Coronary artery (tissue), 2 donors: ENCODE measurements at regions not wholly inside any gene's neighbourhood (a gene's known extent, or its start where the extent isn't known, plus 50 kb on each side); places are given as distances from the start of the nearest gene placed in this dataset.

Experiments used
- DNase-seq: peaks from one replicate; pipeline ENCODE4 v3.0.0-alpha.2; 2017; ENCODE audit warnings: low spot score
- H3K27ac ChIP-seq, 2 donors: fragments of 200-600 bp; sonication (generic); one replicate each; pipeline ENCODE4 v1.5.1; 2016 to 2019
- H3K4me3 ChIP-seq: fragments of 200-600 bp; sonication (generic); 2 replicates; pipeline ENCODE4 v1.5.1; 2016; ENCODE audit warnings: mild to moderate bottlenecking, moderate library complexity
- CTCF ChIP-seq: fragments of 200-600 bp; sonication (generic); IDR thresholded peaks from one replicate; pipeline ENCODE4 v1.5.1; 2019; ENCODE audit warnings: antibody characterized with exemption

DNA sequence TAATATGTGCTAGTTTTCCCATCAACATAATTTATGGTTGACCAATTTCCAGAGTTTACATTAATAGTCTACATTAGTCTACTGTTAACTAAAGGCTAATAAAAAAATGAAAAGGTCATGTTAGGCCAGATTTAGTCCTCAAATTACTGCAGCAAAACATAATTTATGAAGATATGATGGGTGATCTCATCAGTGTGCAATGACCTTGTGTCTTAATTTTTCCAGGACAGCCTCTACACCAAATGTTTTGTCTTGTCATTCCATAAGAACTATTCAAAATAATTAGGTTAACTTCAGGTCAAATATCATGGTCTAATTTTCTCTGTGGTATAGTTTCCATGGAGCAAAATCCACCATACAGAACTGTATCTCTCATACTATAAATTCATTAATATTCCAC is 234.2 kb downstream of the COL12A1 start:
- no peak overlapping the region for H3K27ac ChIP-seq
- TF ChIP-seq CTCF, result no peak
- H3K4me3 ChIP-seq, result no peak overlapping the region
- no peak for DNase-seq

DNA sequence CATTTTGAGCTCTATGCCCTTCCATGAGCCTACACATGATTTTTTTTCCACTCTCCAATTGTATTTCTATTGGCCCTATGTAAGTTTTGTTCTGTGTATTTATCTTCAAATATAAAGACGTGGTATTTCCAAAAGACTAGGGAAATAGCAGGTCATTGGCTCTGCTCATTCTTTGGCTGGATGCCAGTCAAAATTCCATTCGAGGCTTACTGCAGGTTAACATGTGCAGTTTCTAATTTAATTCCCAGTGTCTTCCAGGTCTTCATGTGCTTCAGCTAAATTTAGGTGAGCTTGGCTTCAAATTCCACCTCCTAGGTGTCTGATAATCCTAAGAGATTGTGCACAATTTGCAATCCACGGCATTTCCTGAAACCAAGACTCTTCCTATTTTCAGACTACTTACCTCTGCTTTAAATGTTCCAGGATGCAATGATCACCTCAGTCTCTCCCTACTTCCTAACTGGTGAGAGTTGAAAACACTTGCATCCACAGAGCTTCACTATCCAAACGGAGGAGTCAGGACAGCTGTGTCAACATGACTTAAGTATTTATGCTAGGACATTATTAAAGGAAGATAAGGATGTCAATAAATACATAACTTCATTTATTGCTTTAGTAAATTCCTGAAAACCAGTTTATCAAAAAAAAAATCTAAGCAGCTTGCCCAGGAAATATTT is 236.1 kb downstream of the COL12A1 start:
- no peak for TF ChIP-seq CTCF
- no peak for DNase-seq
- no peak overlapping the region for H3K27ac ChIP-seq
- no peak overlapping the region for H3K4me3 ChIP-seq

- Histone ChIP-seq H3K27ac (no peak overlapping the region), H3K4me3 (no peak overlapping the region)
- no peak for TF ChIP-seq CTCF
- DNase-seq, result no peak
Measured at GRCh38 chr6:74967821-74968220, 238.0 kb downstream of the COL12A1 start.

DNA sequence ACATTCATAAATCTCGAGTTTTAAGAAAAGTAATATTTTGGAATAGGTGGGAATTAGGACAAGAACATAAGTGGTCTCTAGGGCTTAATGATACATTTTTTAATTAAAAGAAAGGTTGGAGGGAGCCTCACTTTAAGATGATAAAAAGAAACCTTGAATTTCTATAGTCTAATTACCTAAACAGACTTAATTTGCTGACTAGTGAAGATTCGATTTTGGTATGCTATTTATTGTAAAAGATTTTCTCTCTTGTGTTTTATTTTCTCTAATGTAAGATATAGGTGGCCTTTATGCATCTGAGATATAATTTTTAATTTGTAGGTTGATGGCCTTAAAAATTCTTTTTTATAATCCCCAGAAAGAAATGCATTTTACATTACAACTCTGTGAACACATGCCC is 239.1 kb downstream of the COL12A1 start:
- no peak for DNase-seq
- no peak for TF ChIP-seq CTCF
- Histone ChIP-seq H3K27ac (no peak overlapping the region), H3K4me3 (no peak overlapping the region)

- no peak for DNase-seq
- H3K4me3 ChIP-seq, result no peak overlapping the region
- no peak for TF ChIP-seq CTCF
- no peak overlapping the region for H3K27ac ChIP-seq
Measured at GRCh38 chr6:74964871-74965441, 240.9 kb downstream of the COL12A1 start.

GRCh38 chr6:74956559-74957428 is 249.1 kb downstream of the COL12A1 start:
- DNase-seq, result no peak
- Histone ChIP-seq H3K4me3 (no peak overlapping the region), H3K27ac (no peak overlapping the region)
- TF ChIP-seq CTCF, result no peak
